ENCODE measurements at regions not wholly inside any gene's neighbourhood (a gene's known extent, or its start where the extent isn't known, plus 50 kb on each side); places are given as distances from the start of the nearest gene placed in this dataset.

GRCh38 chr6:15042938-15043337 lies 202.9 kb upstream of the JARID2 start:
- TF ChIP-seq CTCF (conservative IDR thresholded peaks at IDR 0.05 in 1 of 2, IDR thresholded peaks at IDR 0.05 in 1 of 2; ENCODE audit: low read depth in 1 of 2, low read length in 2 of 2) (no peak), EZH2 (IDR thresholded peaks at IDR 0.05; ENCODE audit: low read length, missing control alignments) (no peak)
